K562 (cell line): ENCODE measurements at regions not wholly inside any gene's neighbourhood (a gene's known extent, or its start where the extent isn't known, plus 50 kb on each side); places are given as distances from the start of the nearest gene placed in this dataset.
A peak's percentile ranks its signal among the peaks of the same experiment; 100 is the strongest.

Experiments used
- ATAC-seq: fragments of 200-7000 bp; cut with Tn5 transposase; 3 replicates; pipeline ENCODE4 v1.9.1; 2020; ENCODE audit warnings: moderate library complexity
- BruUV-seq: library from RNA; stranded (reverse); fragments of 400-500 nt; replicated peaks from 2 replicates; lab custom pipeline; 2021; lab: Mats Ljungman, UMichigan
- CTCF ChIA-PET: fragments of 300-600 bp; formaldehyde crosslinking; extraction: SDS; loops from one replicate; lab custom pipeline; 2021; ENCODE audit warnings: low intra/inter-chr PET ratio; lab: Yijun Ruan, JAX
- POLR2A ChIA-PET: fragments of 300-600, 350-650 bp; sonication (Branson Sonifier 250); formaldehyde crosslinking; extraction: SDS; loops from one replicate; lab custom pipeline; 2021; ENCODE audit warnings: antibody characterized with exemption, inconsistent platforms; lab: Yijun Ruan, JAX
- DNase-seq, 4 experiments: peaks; one replicate each; pipeline versions ENCODE4 v3.0.0 to v3.0.0-alpha.2; 2011 to 2018; ENCODE audit warnings: low spot score in 3 of 4, mixed read lengths in 3 of 4; ENCODE audit errors: extremely low read depth in 1 of 4
- FAIRE-seq: peaks from 2 replicates; lab custom pipeline; 2011; peaks lifted over from hg19 to GRCh38; lab: Jason Lieb, UNC
- H2AFZ ChIP-seq: 2 replicates; pipeline ENCODE4 v1.6.0; 2011; ENCODE audit warnings: low read depth, low read length, control low read depth, inconsistent platforms
- H3K27ac ChIP-seq: fragments of 200-600 bp; 3 replicates; pipeline ENCODE4 v1.8.0; 2011; ENCODE audit warnings: low read depth, mild to moderate bottlenecking, control low read depth, inconsistent platforms, low read length, moderate library complexity, mixed read lengths; ENCODE audit errors: extremely low read depth
- H3K27me3 ChIP-seq, 2 experiments: fragments of 300-600 bp in 1 of 2; 2 replicates in 1 of 2; 3 replicates in 1 of 2; pipeline versions ENCODE4 v1.6.0 to v1.8.0; 2011; ENCODE audit warnings: inconsistent platforms in 2 of 2, low read length in 2 of 2, mild to moderate bottlenecking in 1 of 2, mixed read lengths in 1 of 2, moderate library complexity in 1 of 2; ENCODE audit not compliant: control insufficient read depth in 2 of 2, insufficient read depth in 2 of 2
- H3K36me3 ChIP-seq: fragments of 300-600 bp; 3 replicates; pipeline ENCODE4 v1.8.0; 2011; ENCODE audit warnings: mild to moderate bottlenecking, low read length, inconsistent platforms; ENCODE audit not compliant: control insufficient read depth, insufficient read depth
- H3K4me1 ChIP-seq, 2 experiments: fragments of 200-600 bp in 1 of 2; replicated peaks in 1 of 2; 2 replicates in 1 of 2; 3 replicates in 1 of 2; pipeline versions ENCODE4 v1.5.1 to v1.8.0; 2011; ENCODE audit warnings: inconsistent platforms in 2 of 2, low read length in 2 of 2, mild to moderate bottlenecking in 1 of 2, mixed read lengths in 1 of 2, moderate library complexity in 1 of 2; ENCODE audit not compliant: control insufficient read depth in 2 of 2, insufficient read depth in 2 of 2
- H3K4me2 ChIP-seq: 2 replicates; pipeline ENCODE4 v1.6.1; 2011; ENCODE audit warnings: low read length, control low read depth, inconsistent platforms, mixed read lengths; ENCODE audit not compliant: insufficient read depth
- H3K4me3 ChIP-seq: fragments of 200-600 bp; sonication (generic), shearing (Covaris generic); 2 replicates; pipeline ENCODE4 v1.5.1; 2016; ENCODE audit warnings: control low read depth, inconsistent platforms
- H3K79me2 ChIP-seq: fragments of 200-600 bp; 3 replicates; pipeline ENCODE4 v1.8.0; 2011; ENCODE audit warnings: low read length, inconsistent platforms; ENCODE audit not compliant: control insufficient read depth, insufficient read depth
- H3K9ac ChIP-seq, 2 experiments: 2 replicates each; pipeline versions ENCODE4 v1.6.0 to v1.6.1; 2011; ENCODE audit warnings: low read depth in 2 of 2, low read length in 2 of 2, control low read depth in 1 of 2, inconsistent platforms in 1 of 2, mild to moderate bottlenecking in 1 of 2, mixed read lengths in 1 of 2; ENCODE audit not compliant: insufficient read depth in 1 of 2
- H3K9me1 ChIP-seq: one replicate; pipeline ENCODE4 v1.6.0; 2011; ENCODE audit warnings: inconsistent platforms, mild to moderate bottlenecking, low read length, moderate library complexity; ENCODE audit not compliant: control insufficient read depth, insufficient read depth
- H3K9me3 ChIP-seq: replicated peaks from 2 replicates; pipeline ENCODE4 v1.5.1; 2011; ENCODE audit warnings: low read depth, low read length, inconsistent platforms; ENCODE audit not compliant: control insufficient read depth, insufficient read depth
- H4K20me1 ChIP-seq: replicated peaks from 2 replicates; pipeline ENCODE4 v1.6.1; 2011; ENCODE audit warnings: low read length, inconsistent platforms, mixed read lengths; ENCODE audit not compliant: control insufficient read depth, insufficient read depth
- CBX1 ChIP-seq: sonication (generic); IDR thresholded peaks from 2 replicates; pipeline ENCODE4 v1.6.1; 2016; ENCODE audit warnings: antibody characterized with exemption, low read depth, mild to moderate bottlenecking
- ELF1 ChIP-seq: fragments of 200-800 bp; sonication (Bioruptor generic); IDR thresholded peaks from 2 replicates; pipeline ENCODE4 v1.6.1; 2016; ENCODE audit warnings: missing genetic modification characterization, missing compliant biosample characterization
- PTBP1 ChIP-seq: fragments of 200-400 bp; formaldehyde crosslinking; IDR thresholded peaks from 2 replicates; pipeline ENCODE4 v1.6.1; 2017; ENCODE audit warnings: low read depth, low read length
- SP1 ChIP-seq: sonication (generic); formaldehyde crosslinking; IDR thresholded peaks from 2 replicates; pipeline ENCODE4 v1.8.1; 2022; ENCODE audit warnings: mild to moderate bottlenecking, missing genetic modification reagents
- ZNF316 ChIP-seq: fragments of 450-650 bp; IDR thresholded peaks from 2 replicates; pipeline ENCODE4 v1.6.1; 2016
- WGBS: fragments of 100-300 bp; shearing (Covaris generic); methylation state at CpG from one replicate; pipeline ENCODE4 v1.1.6; 2016; ENCODE audit warnings: low coverage, mixed read lengths; ENCODE audit not compliant: insufficient coverage; ENCODE audit errors: missing lambda C conversion rate; 5-methylcytosine and 5-hydroxymethylcytosine counted together
- in situ Hi-C: fragments of 300-500 bp; cut with MboI; formaldehyde crosslinking; loops from 4 replicates; pipeline ENCODE4 v1.15.0; 2018; ENCODE audit warnings: inconsistent platforms, mixed read lengths
- intact Hi-C: fragments of 100-400 bp; cut with micrococcal nuclease; formaldehyde crosslinking; loops from 2 replicates; pipeline ENCODE4 v1.14.2; 2022

DNA sequence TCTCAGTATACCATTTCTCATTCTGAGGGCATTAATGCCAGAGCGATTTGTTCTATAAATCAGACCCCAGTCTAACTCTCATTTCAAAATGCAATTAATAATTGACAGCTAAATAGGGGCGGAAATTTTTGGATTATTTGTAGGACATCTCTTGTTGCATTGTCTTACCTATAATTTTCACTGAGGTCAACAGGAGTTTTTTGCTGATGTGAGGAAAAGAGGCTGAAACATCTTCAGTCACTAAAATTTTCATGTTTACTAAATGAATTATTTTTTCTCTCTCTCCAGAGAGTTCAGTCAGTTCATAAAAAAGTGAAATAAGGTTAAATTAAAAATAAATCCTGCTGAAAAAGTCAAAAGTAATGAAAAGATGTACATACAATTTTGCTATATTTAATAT, 295.9 kb downstream of the CCER1 start:
- TF ChIP-seq CBX1, result no peak
- 0 out of 2 replicates have a peak, but pooled peaks have one; percentile 4 for TF ChIP-seq ZNF316
- H3K4me3 ChIP-seq, result no peak overlapping the region
- ChIA-PET CTCF (no interaction called here), POLR2A (no interaction called here)
- H3K9ac ChIP-seq, result no peak overlapping the region
- no peak overlapping the region for H3K4me2 ChIP-seq
- H3K27ac ChIP-seq, result no peak overlapping the region
- H4K20me1 ChIP-seq, result no peaks in the 10 kb centered on the region
- H3K4me1 ChIP-seq, result no peaks in the 10 kb centered on the region
- FAIRE-seq (no peak), ATAC-seq (no peak), DNase-seq (no peak)
- WGBS, result 5% methylated on average over 2 of the region's 2 CpGs
- no peaks in the 10 kb centered on the region for H3K36me3 ChIP-seq
- intact Hi-C loops (no loop called here), in situ Hi-C loops (no loop called here)
- no TSS peak for BruUV-seq
- no peaks in the 10 kb centered on the region for H3K79me2 ChIP-seq
- no peaks in the 10 kb centered on the region; the same call in 1 of the 2 replicates for H3K9me3 ChIP-seq
- no peak overlapping the region for H2AFZ ChIP-seq
- H3K9me1 ChIP-seq, result no peaks in the 10 kb centered on the region
- no peaks in the 10 kb centered on the region for H3K27me3 ChIP-seq

DNA sequence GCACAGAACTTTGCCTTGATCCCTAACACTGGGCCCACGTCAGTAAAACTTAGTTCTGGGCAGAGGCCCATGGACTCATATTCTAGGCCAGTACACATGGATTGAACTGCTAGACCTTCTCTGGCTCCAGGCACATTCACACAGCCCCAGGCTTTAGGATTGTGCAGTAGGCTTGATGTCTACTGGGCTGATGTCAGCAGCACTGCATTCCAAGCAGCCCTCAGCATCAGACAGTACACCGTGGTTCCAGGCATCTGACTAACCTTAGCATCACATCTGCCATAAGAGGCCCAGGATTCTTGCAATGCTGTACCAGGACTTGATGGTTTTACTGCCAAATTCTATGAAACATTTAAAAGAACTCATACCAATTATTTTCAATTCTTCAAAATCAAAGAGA, 301.9 kb downstream of the CCER1 start:
- POLR2A ChIA-PET, result no interaction called here
- Histone ChIP-seq H3K9me3 (no peaks in the 10 kb centered on the region; the same call in 1 of the 2 replicates), H3K4me3 (no peak overlapping the region), H3K36me3 (no peaks in the 10 kb centered on the region)
- no peak for TF ChIP-seq ELF1 (tag)
- no peak for TF ChIP-seq PTBP1
- no peak for TF ChIP-seq SP1 (CRISPR knock-in tag)
- TF ChIP-seq, all 486 proteins: peak for 0
- no peaks in the 10 kb centered on the region for H3K27me3 ChIP-seq
- no TSS peak for BruUV-seq
- CTCF ChIA-PET, result no interaction called here
- no peak overlapping the region for H3K9ac ChIP-seq
- intact Hi-C loops (no loop called here), in situ Hi-C loops (no loop called here)
- H3K79me2 ChIP-seq, result no peaks in the 10 kb centered on the region
- WGBS, result 0% methylated on average over 2 of the region's 2 CpGs
- H4K20me1 ChIP-seq, result no peaks in the 10 kb centered on the region
- H3K9me1 ChIP-seq, result no peaks in the 10 kb centered on the region
- ATAC-seq (no peak), FAIRE-seq (no peak), DNase-seq (no peak)
- no peak overlapping the region for H3K27ac ChIP-seq
- H3K4me2 ChIP-seq, result no peak overlapping the region
- H2AFZ ChIP-seq, result no peak overlapping the region
- no peaks in the 10 kb centered on the region for H3K4me1 ChIP-seq
